ENCODE measurements at regions not wholly inside any gene's neighbourhood (a gene's known extent, or its start where the extent isn't known, plus 50 kb on each side); places are given as distances from the start of the nearest gene placed in this dataset.

GRCh38 chr2:183487326-183487725, 363.1 kb downstream of the NUP35 start:
- TF ChIP-seq, protein P1, sequence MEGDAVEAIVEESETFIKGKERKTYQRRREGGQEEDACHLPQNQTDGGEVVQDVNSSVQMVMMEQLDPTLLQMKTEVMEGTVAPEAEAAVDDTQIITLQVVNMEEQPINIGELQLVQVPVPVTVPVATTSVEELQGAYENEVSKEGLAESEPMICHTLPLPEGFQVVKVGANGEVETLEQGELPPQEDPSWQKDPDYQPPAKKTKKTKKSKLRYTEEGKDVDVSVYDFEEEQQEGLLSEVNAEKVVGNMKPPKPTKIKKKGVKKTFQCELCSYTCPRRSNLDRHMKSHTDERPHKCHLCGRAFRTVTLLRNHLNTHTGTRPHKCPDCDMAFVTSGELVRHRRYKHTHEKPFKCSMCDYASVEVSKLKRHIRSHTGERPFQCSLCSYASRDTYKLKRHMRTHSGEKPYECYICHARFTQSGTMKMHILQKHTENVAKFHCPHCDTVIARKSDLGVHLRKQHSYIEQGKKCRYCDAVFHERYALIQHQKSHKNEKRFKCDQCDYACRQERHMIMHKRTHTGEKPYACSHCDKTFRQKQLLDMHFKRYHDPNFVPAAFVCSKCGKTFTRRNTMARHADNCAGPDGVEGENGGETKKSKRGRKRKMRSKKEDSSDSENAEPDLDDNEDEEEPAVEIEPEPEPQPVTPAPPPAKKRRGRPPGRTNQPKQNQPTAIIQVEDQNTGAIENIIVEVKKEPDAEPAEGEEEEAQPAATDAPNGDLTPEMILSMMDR (IDR thresholded peaks at IDR 0.05; ENCODE audit: control insufficient read depth, extremely low read depth, insufficient read depth), result no peak
- DNase-seq (ENCODE audit: low read depth), result no peak
- H3K4me3 ChIP-seq (ENCODE audit: low read depth, low read length), result no peak overlapping the region

- no peak overlapping the region for H3K4me3 ChIP-seq (ENCODE audit: low read depth, low read length)
- DNase-seq (ENCODE audit: low read depth), result no peak
- TF ChIP-seq, protein P1 (IDR thresholded peaks at IDR 0.05; ENCODE audit: control insufficient read depth, extremely low read depth, insufficient read depth), result no peak
Measured at GRCh38 chr2:183488421-183488820, 364.2 kb downstream of the NUP35 start.

- H3K4me3 ChIP-seq (ENCODE audit: low read depth, low read length), result no peak overlapping the region
- DNase-seq (ENCODE audit: low read depth), result no peak
- TF ChIP-seq, protein P1 (IDR thresholded peaks at IDR 0.05; ENCODE audit: control insufficient read depth, extremely low read depth, insufficient read depth), result no peak
Measured at GRCh38 chr2:183490489-183490888, 366.2 kb downstream of the NUP35 start.

GRCh38 chr2:183490914-183491313, 366.7 kb downstream of the NUP35 start:
- DNase-seq (ENCODE audit: low read depth), result peak; percentile 32
- no peak overlapping the region for H3K4me3 ChIP-seq (ENCODE audit: low read depth, low read length)
- TF ChIP-seq, protein P1 (IDR thresholded peaks at IDR 0.05; ENCODE audit: control insufficient read depth, extremely low read depth, insufficient read depth), result peak; percentile 26; the same call in 1 of the 2 replicates

- DNase-seq (ENCODE audit: low read depth), result no peak
- TF ChIP-seq, protein P1 (IDR thresholded peaks at IDR 0.05; ENCODE audit: control insufficient read depth, extremely low read depth, insufficient read depth), result no peak
- no peak overlapping the region for H3K4me3 ChIP-seq (ENCODE audit: low read depth, low read length)
Measured at GRCh38 chr2:183493040-183493439, 368.8 kb downstream of the NUP35 start.

GRCh38 chr2:183495079-183495478, 370.8 kb downstream of the NUP35 start:
- TF ChIP-seq, protein P1 (IDR thresholded peaks at IDR 0.05; ENCODE audit: control insufficient read depth, extremely low read depth, insufficient read depth), result no peak
- H3K4me3 ChIP-seq (ENCODE audit: low read depth, low read length), result no peak overlapping the region
- DNase-seq (ENCODE audit: low read depth), result no peak

DNA sequence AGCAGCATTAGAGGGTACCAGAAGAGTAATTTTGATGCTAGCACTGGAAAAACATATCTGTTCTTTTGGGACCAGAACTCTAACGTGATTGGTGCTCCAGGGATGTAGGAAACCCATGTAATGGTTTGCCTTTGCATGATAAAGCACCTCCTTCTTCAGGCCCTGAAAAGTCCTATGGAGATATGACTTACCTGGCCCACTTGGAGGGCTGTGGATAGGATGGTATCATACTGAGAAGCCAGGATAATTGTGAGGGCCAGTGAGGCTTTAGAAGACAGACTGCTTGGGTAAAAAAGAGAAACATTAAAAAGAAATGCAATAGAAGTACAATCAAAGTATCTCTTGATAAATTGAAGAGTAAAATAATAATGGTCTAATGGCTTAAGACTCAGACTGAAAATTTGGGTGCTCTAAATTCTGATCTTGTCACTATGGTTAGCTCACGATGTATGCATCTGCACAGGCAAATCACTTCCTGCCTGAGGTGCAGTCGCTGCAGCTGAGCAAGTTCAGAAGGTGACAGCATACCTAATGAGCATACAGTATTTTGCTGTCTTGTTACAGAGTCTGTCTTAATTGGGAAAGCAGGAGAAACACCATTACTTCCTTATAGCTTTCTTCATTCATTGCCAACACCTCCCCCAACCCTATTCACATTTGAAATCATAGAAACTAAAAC, 371.5 kb downstream of the NUP35 start:
- TF ChIP-seq, protein P1 (IDR thresholded peaks at IDR 0.05; ENCODE audit: control insufficient read depth, extremely low read depth, insufficient read depth), result no peak
- H3K4me3 ChIP-seq (ENCODE audit: low read depth, low read length), result no peak overlapping the region
- no peak for DNase-seq (ENCODE audit: low read depth)

Measured in LNCaP clone FGC (cell line).